GM12878 (cell line): ENCODE measurements at regions not wholly inside any gene's neighbourhood (a gene's known extent, or its start where the extent isn't known, plus 50 kb on each side); places are given as distances from the start of the nearest gene placed in this dataset.

ENCODE experiments used
- ATAC-seq: fragments of 200-7000 bp; cut with Tn5 transposase; 3 replicates; pipeline ENCODE4 v1.9.1; 2020; ENCODE audit warnings: mild to moderate bottlenecking, moderate library complexity
- BruUV-seq: library from RNA; stranded (reverse); fragments of 400-500 nt; replicated peaks from 2 replicates; lab custom pipeline; 2021; lab: Mats Ljungman, UMichigan
- CTCF ChIA-PET: fragments of 300-600 bp; sonication (Branson Sonifier 250); formaldehyde crosslinking; extraction: SDS; loops from one replicate; lab custom pipeline; 2021; ENCODE audit warnings: inconsistent platforms; lab: Yijun Ruan, JAX
- POLR2A ChIA-PET: fragments of 350-600 bp; formaldehyde crosslinking; extraction: SDS; loops from one replicate; lab custom pipeline; 2021; ENCODE audit warnings: inconsistent platforms; lab: Charles Lee
- RAD21 ChIA-PET: fragments of 300-600 bp; sonication (Branson Sonifier 250); formaldehyde crosslinking; loops from one replicate; lab custom pipeline; 2023; ENCODE audit warnings: antibody characterized with exemption; ENCODE audit not compliant: unreplicated experiment; lab: Charles Lee
- SMC1A ChIA-PET: fragments of 300-600 bp; sonication (Branson Sonifier 250); formaldehyde crosslinking; loops from one replicate; lab custom pipeline; 2023; ENCODE audit not compliant: unreplicated experiment, uncharacterized antibody; lab: Charles Lee
- DNase-seq: peaks from one replicate; pipeline ENCODE4 v3.0.0-alpha.2; 2011; ENCODE audit warnings: low read depth, low spot score
- FAIRE-seq: peaks from 3 replicates; lab custom pipeline; 2011; peaks lifted over from hg19 to GRCh38; lab: Jason Lieb, UNC
- H2AFZ ChIP-seq: 2 replicates; pipeline ENCODE4 v1.6.0; 2011; ENCODE audit warnings: low read depth, low read length, control low read depth; ENCODE audit not compliant: control insufficient read depth
- H3K27ac ChIP-seq: 2 replicates; pipeline ENCODE4 v1.5.1; 2011; ENCODE audit warnings: control low read depth; ENCODE audit not compliant: control insufficient read depth, insufficient read depth
- H3K27me3 ChIP-seq, 2 experiments: replicated peaks in 1 of 2; 2 replicates each; pipeline versions ENCODE4 v1.6.0 to v1.6.1; 2011; ENCODE audit warnings: low read length in 1 of 2; ENCODE audit not compliant: control insufficient read depth in 2 of 2, insufficient read depth in 2 of 2
- H3K36me3 ChIP-seq, 2 experiments: 2 replicates each; pipeline ENCODE4 v1.5.1; 2011; ENCODE audit warnings: low read length in 1 of 2; ENCODE audit not compliant: control insufficient read depth in 2 of 2, insufficient read depth in 2 of 2
- H3K4me1 ChIP-seq: 2 replicates; pipeline ENCODE4 v1.6.1; 2011; ENCODE audit warnings: mild to moderate bottlenecking, low read length, moderate library complexity, mixed read lengths; ENCODE audit not compliant: control insufficient read depth, insufficient read depth
- H3K4me2 ChIP-seq: 2 replicates; pipeline ENCODE4 v1.6.0; 2011; ENCODE audit warnings: control low read depth; ENCODE audit not compliant: control insufficient read depth, insufficient read depth
- H3K4me3 ChIP-seq: fragments of 200-600 bp; sonication (generic); 2 replicates; pipeline ENCODE4 v1.5.1; 2016
- H3K79me2 ChIP-seq: 2 replicates; pipeline ENCODE4 v1.6.0; 2011; ENCODE audit warnings: low read length; ENCODE audit not compliant: control insufficient read depth, insufficient read depth
- H3K9ac ChIP-seq: 2 replicates; pipeline ENCODE4 v1.8.0; 2011; ENCODE audit warnings: low read length, control low read depth, mixed read lengths; ENCODE audit not compliant: control insufficient read depth, insufficient read depth
- H3K9me3 ChIP-seq: replicated peaks from 3 replicates; pipeline ENCODE4 v1.5.1; 2011; ENCODE audit warnings: mild to moderate bottlenecking, low read length; ENCODE audit not compliant: control insufficient read depth, insufficient read depth
- H4K20me1 ChIP-seq: 2 replicates; pipeline ENCODE4 v1.6.0; 2011; ENCODE audit not compliant: control insufficient read depth, insufficient read depth
- HDAC2 ChIP-seq: fragments of 200-600 bp; sonication (generic); IDR thresholded peaks from 2 replicates; pipeline ENCODE4 v1.6.1; 2017
- RAD51 ChIP-seq: fragments of 450-650 bp; IDR thresholded peaks from 2 replicates; pipeline ENCODE4 v1.6.1; 2016; ENCODE audit warnings: moderate library complexity, mild to moderate bottlenecking, inconsistent platforms
- RBBP5 ChIP-seq: fragments of 200-600 bp; sonication (generic); conservative IDR thresholded peaks from 2 replicates; pipeline ENCODE4 v1.6.1; 2016
- RELB ChIP-seq: fragments of 450-650 bp; IDR thresholded peaks from 2 replicates; pipeline ENCODE4 v1.6.1; 2017; ENCODE audit warnings: low read depth, mild to moderate bottlenecking, moderate library complexity
- SMC3 ChIP-seq: IDR thresholded peaks from 2 replicates; pipeline ENCODE4 v1.6.1; 2011; ENCODE audit warnings: low read length, improper control_type of control experiment, borderline replicate concordance
- SREBF2 ChIP-seq: IDR thresholded peaks from 2 replicates; pipeline ENCODE4 v1.6.1; 2012; ENCODE audit warnings: mild to moderate bottlenecking, low read length
- SRF ChIP-seq, 2 experiments: IDR thresholded peaks; 2 replicates each; pipeline ENCODE4 v1.6.1; 2011; ENCODE audit warnings: low read depth in 2 of 2, low read length in 2 of 2, mild to moderate bottlenecking in 1 of 2, moderate library complexity in 1 of 2
- USF1 ChIP-seq: IDR thresholded peaks from 2 replicates; pipeline ENCODE4 v1.6.1; 2011; ENCODE audit warnings: borderline replicate concordance, low read depth, mild to moderate bottlenecking, moderate library complexity, mixed read lengths, low read length; ENCODE audit not compliant: insufficient read depth; ENCODE audit errors: extremely low read length
- ZNF24 ChIP-seq: fragments of 450-650 bp; IDR thresholded peaks from 2 replicates; pipeline ENCODE4 v1.6.1; 2017; ENCODE audit warnings: antibody characterized with exemption, mild to moderate bottlenecking
- ZNF384 ChIP-seq: IDR thresholded peaks from 2 replicates; pipeline ENCODE4 v1.6.1; 2012; ENCODE audit warnings: low read depth, mild to moderate bottlenecking, low read length, improper control_type of control experiment, borderline replicate concordance
- WGBS: methylation state at CpG from one replicate; pipeline ENCODE4 v1.1.6; 2016; ENCODE audit warnings: low lambda C conversion rate; ENCODE audit not compliant: insufficient replicate concordance, insufficient coverage; ENCODE audit errors: missing lambda C conversion rate; 5-methylcytosine and 5-hydroxymethylcytosine counted together
- in situ Hi-C: fragments of 300-500 bp; cut with MboI; formaldehyde crosslinking; loops from 9 replicates; pipeline ENCODE4 v1.14.3; 2018; ENCODE audit warnings: mixed read lengths
- intact Hi-C: fragments of 100-400 bp; cut with micrococcal nuclease; formaldehyde crosslinking; loops from one replicate; pipeline ENCODE4 v1.14.2; 2022; ENCODE audit not compliant: unreplicated experiment

GRCh38 chr15:66621491-66622467, 56.0 kb upstream of the LCTL start:
- POLR2A ChIA-PET: no interaction called here
- in situ Hi-C loops: loop anchor here (25.0 kb wide), 1 partner anchor 141 kb away; no protein-coding TSS in a partner anchor
- TF ChIP-seq SMC3 (no peak), ZNF24 (no peak), USF1 (no peak), SRF (IDR thresholded peaks at IDR 0.05; ENCODE audit: low read depth in 2 of 2, low read length in 2 of 2) (no peak), RELB (no peak), ZNF384 (no peak), RBBP5 (no peak), HDAC2 (no peak), SREBF2 (no peak), RAD51 (no peak)
- TF ChIP-seq, all 136 proteins: peak for 0
- Histone ChIP-seq H3K4me2 (no peak overlapping the region), H3K4me1 (0 out of 2 replicates have a peak, but pooled peaks cover 3% of the 10 kb centered on the region), H3K9me3 (no peaks in the 10 kb centered on the region), H3K79me2 (no peaks in the 10 kb centered on the region), H4K20me1 (no peaks in the 10 kb centered on the region), H3K9ac (no peak overlapping the region), H3K27me3 (peaks cover 0 to 6% of the 10 kb centered on the region in 2 experiments; a peak in 2 of 4 replicates), H2AFZ (no peak overlapping the region), H3K27ac (no peak overlapping the region), H3K36me3 (no peaks in the 10 kb centered on the region), H3K4me3 (no peak overlapping the region)
- SMC1A ChIA-PET: interaction anchor here (1.7 kb wide), 1 partner anchor 92 kb away, joined by 3 read pairs; no protein-coding TSS in a partner anchor
- DNase-seq: no peak
- CTCF ChIA-PET: interaction anchor here (0.9 to 1.5 kb wide), 5 partner anchors 9 to 230 kb away, joined by 3 to 7 read pairs (median 3); no protein-coding TSS in a partner anchor
- no peak for FAIRE-seq
- ATAC-seq: no peak
- BruUV-seq: no TSS peak
- 63% methylated on average over 29 of the region's 75 CpGs for WGBS
- intact Hi-C loops: no loop called here
- RAD21 ChIA-PET: interaction anchor here (0.9 kb wide), 1 partner anchor 153 kb away, joined by 3 read pairs; no protein-coding TSS in a partner anchor
